GM18499 (cell line): ENCODE measurements at regions not wholly inside any gene's neighbourhood (a gene's known extent, or its start where the extent isn't known, plus 50 kb on each side); places are given as distances from the start of the nearest gene placed in this dataset.
"Not testable (repeated sequence)": the region's sequence is repeated elsewhere in the genome, so short reads cannot be mapped to it uniquely, and the experiment has no call there.

Experiments
- ATAC-seq: cut with Tn5 transposase; IDR thresholded peaks from one replicate; pipeline ENCODE4 v1.9.1; 2021; ENCODE audit warnings: moderate number of reproducible peaks; ENCODE audit not compliant: insufficient read depth, unreplicated experiment

DNA sequence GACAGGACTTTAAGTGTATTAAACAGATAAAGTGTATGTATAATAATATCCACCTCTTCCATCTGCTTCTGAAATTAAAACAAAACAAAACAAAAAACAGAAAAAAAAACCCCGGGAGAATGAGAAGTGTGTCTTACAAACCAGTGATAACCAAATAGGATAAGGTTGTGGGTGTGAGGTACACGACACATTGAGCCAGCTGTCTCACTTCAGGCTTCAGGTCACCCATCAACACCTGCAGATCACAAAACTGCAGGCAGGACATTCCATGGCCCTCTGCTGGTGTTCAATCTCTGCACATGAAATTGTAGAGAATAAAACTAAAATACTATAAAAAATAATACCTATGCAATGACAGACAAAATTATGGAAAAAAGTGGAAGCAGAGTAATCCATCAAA is 339.9 kb downstream of the SFMBT2 start:
- ATAC-seq, result no peak

- no peak for ATAC-seq
These were observed 341.1 kb downstream of the SFMBT2 start for GRCh38 chr10:7069706-7070105.

DNA sequence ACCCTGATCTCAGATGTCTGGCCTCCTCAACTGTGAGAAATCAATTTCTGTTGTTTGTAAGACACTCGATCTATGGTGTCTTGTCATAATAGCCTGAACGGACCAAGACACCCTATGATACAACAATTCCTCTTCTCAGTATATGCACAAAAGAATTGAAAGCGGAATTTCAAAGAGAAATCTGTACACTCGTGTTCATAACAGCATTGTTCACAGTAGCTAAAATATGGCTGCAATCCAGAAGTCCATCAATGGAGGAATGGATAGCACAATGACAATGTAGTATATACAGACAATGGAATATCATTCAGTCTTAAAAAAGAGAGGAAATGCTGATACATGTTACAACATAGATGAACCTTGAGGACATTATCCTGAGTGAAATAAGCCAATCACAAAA is 354.6 kb downstream of the SFMBT2 start:
- no peak for ATAC-seq

- no peak for ATAC-seq
These were observed 355.9 kb downstream of the SFMBT2 start for GRCh38 chr10:7054915-7055314.

DNA sequence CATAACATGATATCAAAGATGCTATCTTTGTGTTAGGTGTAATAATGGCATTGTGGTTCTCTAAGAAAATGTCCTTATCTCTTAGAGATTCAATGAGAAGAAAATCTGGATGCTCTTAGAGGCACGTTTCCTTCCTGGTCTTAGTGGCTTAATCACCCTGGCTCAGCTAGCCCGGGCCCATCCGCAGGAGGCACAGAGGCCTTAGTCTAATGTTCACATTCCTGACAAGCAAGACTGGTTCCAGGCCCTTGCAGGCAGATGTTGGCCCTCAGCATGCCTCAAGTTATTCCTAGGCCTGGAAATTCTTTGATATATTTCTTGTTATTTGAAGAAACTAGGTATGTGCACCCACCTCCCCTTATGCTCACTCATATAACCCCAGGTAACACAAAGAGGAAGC is 357.6 kb downstream of the SFMBT2 start:
- ATAC-seq, result no peak

GRCh38 chr10:7050024-7050423 is 360.8 kb downstream of the SFMBT2 start:
- ATAC-seq, result not testable (repeated sequence)

GRCh38 chr10:7048061-7048460 is 362.8 kb downstream of the SFMBT2 start:
- ATAC-seq, result no peak

GRCh38 chr10:7046615-7047014 is 364.2 kb downstream of the SFMBT2 start:
- ATAC-seq, result peak; percentile 61

DNA sequence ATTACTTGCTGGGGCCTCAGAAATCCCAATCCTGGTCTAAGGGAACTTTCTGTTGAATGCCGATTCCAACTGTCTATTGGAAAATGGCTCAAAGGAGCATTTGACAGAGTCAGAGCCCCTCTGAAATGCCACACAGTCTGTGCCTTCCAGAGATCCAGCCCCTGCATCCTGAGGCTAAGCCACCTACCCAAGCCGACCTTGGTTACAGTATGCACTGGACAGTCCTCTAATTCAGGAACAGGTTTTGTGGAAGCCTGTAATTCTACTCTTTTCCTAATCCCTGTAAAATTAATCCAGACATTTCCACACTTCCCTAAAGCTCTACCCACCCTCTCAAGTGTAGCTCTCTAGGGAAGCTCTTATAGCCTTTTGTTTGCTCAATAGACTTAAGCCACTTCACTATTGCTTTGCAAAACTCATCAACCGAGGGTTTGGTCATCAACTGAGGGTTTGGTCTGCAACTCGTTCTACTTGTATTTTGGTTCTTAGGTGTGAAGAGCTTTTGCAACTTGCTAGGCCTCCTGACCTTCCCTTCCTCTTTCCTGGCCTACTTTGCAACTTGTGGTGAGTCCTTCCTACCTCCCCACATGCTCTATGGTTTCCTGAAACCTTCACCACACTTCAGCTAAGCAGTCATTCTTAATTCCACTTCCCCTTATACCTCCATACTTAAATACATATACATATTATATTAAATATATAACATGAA is 364.8 kb downstream of the SFMBT2 start:
- ATAC-seq, result peak; percentile 61

DNA sequence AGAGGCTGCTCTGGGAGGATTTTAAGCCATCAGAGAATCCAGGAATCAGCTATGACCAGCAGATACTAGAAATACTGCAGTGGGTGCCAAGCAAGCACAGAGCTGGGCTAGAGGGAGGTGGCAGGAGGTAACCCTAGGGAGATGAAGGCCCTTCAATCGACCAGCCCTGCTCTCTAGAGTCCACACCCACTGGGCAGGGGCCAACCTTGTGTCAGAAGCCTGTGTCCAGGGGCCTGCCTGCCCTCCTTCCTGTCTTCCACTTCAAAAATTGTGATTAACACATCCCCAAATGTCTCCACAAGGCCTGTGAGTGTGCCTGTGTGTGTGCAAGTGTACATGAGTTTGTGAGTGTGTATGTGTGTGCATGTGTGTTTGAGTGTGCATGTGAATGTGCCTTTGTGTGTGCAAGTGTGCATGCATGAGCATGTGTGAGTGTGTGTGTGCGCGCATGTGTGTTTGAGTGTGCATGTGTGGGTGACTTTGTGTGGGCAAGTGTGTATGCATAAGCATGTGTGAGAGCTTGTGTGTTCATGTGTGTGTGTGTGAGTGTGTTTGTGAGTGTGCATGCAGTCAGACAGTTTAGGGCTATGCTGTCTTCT is 367.7 kb downstream of the SFMBT2 start:
- ATAC-seq, result no peak

DNA sequence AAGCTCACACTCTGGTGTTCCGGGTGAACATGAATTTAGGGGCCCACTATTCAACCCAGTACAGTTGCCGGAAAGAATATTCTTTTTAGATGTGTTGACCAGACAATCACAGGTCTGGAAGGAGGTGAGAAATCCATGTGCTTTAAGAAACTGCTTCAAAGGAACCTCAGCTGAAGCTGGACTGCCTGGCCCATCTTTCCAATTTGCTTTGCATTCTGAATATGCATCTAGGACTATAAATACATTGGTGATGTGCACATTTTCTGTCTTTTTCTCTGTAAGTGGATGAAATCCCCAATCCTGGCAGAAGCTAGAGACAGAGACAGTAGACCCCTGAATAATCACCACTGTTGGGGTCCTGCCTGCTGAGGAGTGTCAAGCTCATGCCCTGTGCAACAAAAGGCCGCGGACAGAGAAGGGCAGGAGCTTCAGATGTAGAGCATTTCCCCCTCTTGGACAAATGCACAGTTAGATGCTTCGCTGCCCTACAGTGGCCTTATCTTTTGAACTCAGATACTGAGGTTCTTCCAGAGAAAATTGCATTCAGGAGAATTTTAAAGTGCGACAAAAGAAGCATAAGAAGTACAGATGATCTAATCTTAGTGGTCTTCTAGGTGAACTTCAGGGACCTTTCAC is 368.3 kb downstream of the SFMBT2 start:
- no peak for ATAC-seq

DNA sequence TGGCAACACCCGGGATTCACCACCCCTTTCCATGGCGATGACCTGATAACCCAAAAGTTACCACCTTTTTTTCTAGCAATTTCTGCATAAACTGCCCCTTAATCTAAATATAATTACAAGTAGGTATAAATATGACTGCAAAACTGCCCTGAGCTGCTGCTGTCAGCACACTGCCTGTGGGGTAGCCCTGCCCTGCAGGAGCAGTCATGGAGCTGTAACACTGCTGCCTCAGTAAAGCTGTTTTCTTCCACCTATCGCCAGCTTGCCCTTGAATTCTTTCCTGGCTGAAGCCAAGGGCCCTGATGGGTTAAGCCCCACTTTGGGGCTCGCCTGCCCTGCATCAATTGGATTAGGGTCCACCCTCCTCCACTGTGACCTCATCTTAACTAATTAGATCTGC is 368.8 kb downstream of the SFMBT2 start:
- ATAC-seq, result no peak

DNA sequence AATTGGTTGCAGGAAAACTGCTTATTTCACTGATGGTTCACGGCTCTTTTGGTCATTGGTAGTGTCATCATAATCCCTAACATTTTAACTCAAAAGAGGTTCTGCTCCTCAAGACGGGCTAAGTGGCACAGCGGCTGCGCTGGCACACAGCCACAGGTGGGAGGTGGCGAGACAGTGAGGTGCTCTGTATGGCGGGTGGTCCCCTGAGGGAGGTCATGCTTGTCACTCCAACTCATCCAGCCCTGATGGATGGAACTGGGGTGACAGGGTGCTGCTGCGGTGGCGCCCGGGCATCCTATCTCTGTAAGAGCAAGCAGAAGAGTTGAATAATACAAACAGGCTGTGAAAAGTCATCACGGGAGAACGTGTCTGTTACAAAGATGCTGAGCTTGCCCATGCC is 370.2 kb downstream of the SFMBT2 start:
- no peak for ATAC-seq

- no peak for ATAC-seq
These were observed 371.0 kb downstream of the SFMBT2 start for GRCh38 chr10:7039859-7040258.

- ATAC-seq, result no peak
These were observed 372.4 kb downstream of the SFMBT2 start for GRCh38 chr10:7038416-7038815.

DNA sequence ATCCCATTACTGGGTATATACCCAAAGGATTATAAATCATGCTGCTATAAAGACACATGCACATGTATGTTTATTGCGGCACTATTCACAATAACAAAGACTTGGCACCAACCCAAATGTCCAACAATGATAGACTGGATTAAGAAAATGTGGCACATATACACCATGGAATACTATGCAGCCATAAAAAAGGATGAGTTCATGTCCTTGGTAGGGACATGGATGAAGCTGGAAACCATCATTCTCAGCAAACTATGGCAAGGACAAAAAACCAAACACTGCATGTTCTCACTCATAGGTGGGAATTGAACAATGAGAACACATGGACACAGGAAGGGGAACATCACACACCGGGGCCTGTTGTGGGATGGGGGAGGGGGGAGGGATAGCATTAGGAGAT is 373.4 kb downstream of the SFMBT2 start:
- not testable (repeated sequence) for ATAC-seq

DNA sequence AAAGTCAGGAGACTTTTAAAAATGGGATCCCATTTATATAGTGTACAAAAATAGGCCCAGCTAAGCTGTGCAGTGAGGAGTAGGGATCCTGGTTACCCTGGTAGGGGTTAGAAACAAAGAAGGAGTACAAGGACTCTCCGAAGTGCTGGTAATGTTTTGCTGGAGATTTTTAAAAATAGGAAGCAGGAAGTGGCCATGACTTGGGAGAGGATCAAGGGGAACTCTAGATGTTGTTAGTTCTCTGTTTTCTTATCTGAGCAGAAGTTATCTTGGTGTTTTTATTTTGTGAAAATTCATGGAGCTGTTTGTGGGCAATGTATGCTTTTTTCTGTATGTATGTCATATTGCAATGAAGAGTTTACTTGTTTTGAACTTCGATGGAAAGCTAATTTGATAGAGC is 373.9 kb downstream of the SFMBT2 start:
- ATAC-seq, result no peak

DNA sequence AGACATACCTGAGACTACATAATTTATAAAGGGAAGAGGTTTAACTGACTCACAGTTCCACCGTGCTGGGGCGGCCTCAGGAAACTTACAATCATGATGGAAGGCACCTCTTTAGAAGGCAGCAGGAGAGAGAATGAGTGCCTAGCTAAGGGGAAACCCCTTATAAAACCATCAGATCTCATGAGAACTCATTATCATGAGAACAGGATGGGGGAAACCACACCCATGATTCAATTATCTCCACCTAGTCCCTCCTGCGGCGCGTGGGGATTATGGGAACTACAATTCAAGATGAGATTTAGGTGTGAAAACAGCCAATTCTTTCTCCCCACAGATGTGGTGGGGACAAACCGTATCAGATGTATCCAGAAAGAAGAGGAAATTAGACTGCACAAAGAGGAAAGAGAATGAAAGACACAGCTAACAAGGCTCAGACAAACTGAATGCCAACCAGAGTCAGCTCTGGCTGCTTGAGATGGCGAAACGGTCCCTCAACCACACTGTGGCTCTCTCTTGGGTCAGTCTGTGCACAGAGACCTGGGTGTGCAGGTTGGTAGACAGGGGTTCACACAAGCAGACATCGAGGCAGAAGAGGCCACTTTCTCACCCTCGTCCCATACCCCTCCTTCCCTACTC is 375.6 kb downstream of the SFMBT2 start:
- no peak for ATAC-seq

GRCh38 chr10:7033031-7033430 is 377.8 kb downstream of the SFMBT2 start:
- no peak for ATAC-seq

DNA sequence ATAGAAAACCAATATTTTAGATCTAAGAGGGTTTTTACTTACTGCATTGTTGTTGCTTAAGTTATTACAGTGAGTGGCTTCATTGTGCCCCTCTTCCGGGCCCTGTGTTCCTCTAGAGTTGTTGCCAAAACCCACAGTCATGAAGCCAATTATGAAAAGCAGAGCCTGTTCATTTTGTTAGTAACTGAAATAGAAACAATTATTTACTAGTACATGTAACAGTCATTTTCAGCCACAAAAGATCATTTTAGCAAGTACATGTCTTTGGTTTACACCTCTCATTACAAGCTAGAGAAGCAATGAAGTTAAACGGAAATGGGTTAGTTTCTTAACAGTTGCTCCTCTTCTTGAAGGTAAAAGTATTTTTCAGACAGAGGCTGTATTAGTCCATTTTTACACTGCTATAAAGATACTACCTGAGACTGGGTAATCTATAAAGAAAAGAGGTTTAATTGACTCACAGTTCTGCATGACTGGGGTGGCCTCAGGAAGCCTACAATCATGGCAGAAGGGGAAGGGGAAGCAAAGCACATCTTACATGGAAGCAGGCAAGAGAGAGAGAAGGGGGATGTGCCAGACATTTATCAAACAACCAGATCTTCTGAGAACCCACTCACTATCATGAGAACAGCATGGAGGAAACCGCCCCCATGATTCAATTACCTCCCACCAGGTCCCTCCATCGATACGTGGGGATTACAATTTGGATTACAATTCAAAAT is 380.5 kb downstream of the SFMBT2 start:
- ATAC-seq, result no peak

- ATAC-seq, result no peak
These were observed 381.2 kb downstream of the SFMBT2 start for GRCh38 chr10:7029672-7030071.
